Neural cell (in vitro differentiated cells): ENCODE measurements at regions not wholly inside any gene's neighbourhood (a gene's known extent, or its start where the extent isn't known, plus 50 kb on each side); places are given as distances from the start of the nearest gene placed in this dataset.

Source experiments
- H2AFZ ChIP-seq: fragments of 200-600, 300-800 bp; sonication (generic), shearing (Covaris generic); 2 replicates; pipeline ENCODE4 v1.6.0; 2014; ENCODE audit warnings: low read depth, mild to moderate bottlenecking, antibody characterized with exemption, low read length, moderate library complexity
- H3F3A ChIP-seq: fragments of 200-600 bp; shearing (Covaris generic); 2 replicates; pipeline ENCODE4 v1.6.1; 2016; ENCODE audit warnings: mild to moderate bottlenecking, moderate library complexity, mixed read lengths, antibody characterized with exemption, low read length; ENCODE audit not compliant: insufficient read depth, poor library complexity, severe bottlenecking
- H3K27ac ChIP-seq: fragments of 200-600, 300-800 bp; sonication (generic), shearing (Covaris generic); 2 replicates; pipeline ENCODE4 v1.5.1; 2014; ENCODE audit warnings: mild to moderate bottlenecking, low read length, moderate library complexity
- H3K27me3 ChIP-seq: fragments of 300-800, 200-600 bp; sonication (generic), shearing (Covaris generic); 2 replicates; pipeline ENCODE4 v1.6.0; 2014; ENCODE audit warnings: mild to moderate bottlenecking, low read depth, low read length, moderate library complexity; ENCODE audit not compliant: insufficient read depth
- H3K36me3 ChIP-seq: fragments of 300-800, 200-600 bp; sonication (generic), shearing (Covaris generic); 2 replicates; pipeline ENCODE4 v1.5.1; 2014; ENCODE audit warnings: mild to moderate bottlenecking, antibody characterized with exemption, low read length, moderate library complexity; ENCODE audit not compliant: insufficient read depth
- H3K4me2 ChIP-seq: fragments of 300-800, 200-600 bp; sonication (generic), shearing (Covaris generic); 2 replicates; pipeline ENCODE4 v1.6.0; 2014; ENCODE audit warnings: mild to moderate bottlenecking, low read length
- H3K4me3 ChIP-seq: fragments of 300-800, 200-600 bp; sonication (generic), shearing (Covaris generic); 2 replicates; pipeline ENCODE4 v1.5.1; 2014; ENCODE audit warnings: mild to moderate bottlenecking, low read length, moderate library complexity
- H3K79me2 ChIP-seq: fragments of 200-600 bp; shearing (Covaris generic); replicated peaks from 2 replicates; pipeline ENCODE4 v1.6.0; 2014; ENCODE audit warnings: mild to moderate bottlenecking, low read length, moderate library complexity; ENCODE audit not compliant: insufficient read depth
- H3K9ac ChIP-seq: fragments of 300-800, 200-600 bp; sonication (generic), shearing (Covaris generic); 2 replicates; pipeline ENCODE4 v1.6.1; 2016; ENCODE audit warnings: mild to moderate bottlenecking, low read length, mixed read lengths
- H3K9me2 ChIP-seq: fragments of 200-600 bp; shearing (Covaris generic); 2 replicates; pipeline ENCODE4 v1.6.1; 2016; ENCODE audit warnings: mild to moderate bottlenecking, low read length, mixed read lengths; ENCODE audit not compliant: insufficient read depth
- H3K9me3 ChIP-seq: fragments of 200-600, 300-800 bp; sonication (generic), shearing (Covaris generic); 2 replicates; pipeline ENCODE4 v1.6.1; 2016; ENCODE audit warnings: mild to moderate bottlenecking, mixed run types, low read length, moderate library complexity, mixed read lengths
- H4K20me1 ChIP-seq: fragments of 200-600 bp; shearing (Covaris generic); 2 replicates; pipeline ENCODE4 v1.6.1; 2016; ENCODE audit warnings: mild to moderate bottlenecking, mixed run types; ENCODE audit not compliant: insufficient read depth
- CTCF ChIP-seq: fragments of 450-650 bp; IDR thresholded peaks from 2 replicates; pipeline ENCODE4 v1.5.1; 2014; ENCODE audit warnings: antibody characterized with exemption, mild to moderate bottlenecking, moderate library complexity; ENCODE audit not compliant: poor library complexity, severe bottlenecking
- EP300 ChIP-seq: fragments of 450-650 bp; conservative IDR thresholded peaks from 2 replicates; pipeline ENCODE4 v1.6.1; 2014; ENCODE audit warnings: antibody characterized with exemption, mild to moderate bottlenecking, moderate library complexity; ENCODE audit not compliant: poor library complexity, severe bottlenecking
- EZH2 ChIP-seq: fragments of 200-600, 300-800 bp; shearing (Covaris generic), sonication (generic); IDR thresholded peaks from 2 replicates; pipeline ENCODE4 v1.6.1; 2014; ENCODE audit warnings: antibody characterized with exemption, low read length, borderline replicate concordance, mild to moderate bottlenecking; ENCODE audit not compliant: insufficient read depth, poor library complexity, severe bottlenecking
- MXI1 ChIP-seq: fragments of 450-650 bp; conservative IDR thresholded peaks from 2 replicates; pipeline ENCODE4 v1.6.1; 2014; ENCODE audit warnings: antibody characterized with exemption, mild to moderate bottlenecking; ENCODE audit not compliant: poor library complexity, severe bottlenecking
- POLR2AphosphoS5 ChIP-seq: IDR thresholded peaks from 2 replicates; pipeline ENCODE4 v1.6.1; 2012
- RAD21 ChIP-seq: fragments of 450-650 bp; conservative IDR thresholded peaks from 2 replicates; pipeline ENCODE4 v1.6.1; 2014; ENCODE audit warnings: antibody characterized with exemption, mild to moderate bottlenecking, moderate library complexity
- REST ChIP-seq: IDR thresholded peaks from 2 replicates; pipeline ENCODE4 v1.6.1; 2012; ENCODE audit warnings: borderline replicate concordance
- SMC3 ChIP-seq: fragments of 450-650 bp; conservative IDR thresholded peaks from 2 replicates; pipeline ENCODE4 v1.6.1; 2014; ENCODE audit warnings: antibody characterized with exemption, mild to moderate bottlenecking, moderate library complexity; ENCODE audit not compliant: poor library complexity
- TAF1 ChIP-seq: IDR thresholded peaks from 2 replicates; pipeline ENCODE4 v1.6.1; 2012; ENCODE audit warnings: low read depth

GRCh38 chr6:40774932-40775331 lies 187.8 kb upstream of the LRFN2 start:
- H3K4me2 ChIP-seq = no peak overlapping the region
- H3F3A ChIP-seq = no peaks in the 10 kb centered on the region
- no peak overlapping the region for H3K4me3 ChIP-seq
- H3K36me3 ChIP-seq = no peaks in the 10 kb centered on the region
- H2AFZ ChIP-seq = no peak overlapping the region
- H3K27ac ChIP-seq = no peak overlapping the region
- no peak overlapping the region for H3K9ac ChIP-seq
- no peaks in the 10 kb centered on the region for H4K20me1 ChIP-seq
- no peak for TF ChIP-seq RAD21
- no peak for TF ChIP-seq EZH2
- TF ChIP-seq MXI1 = no peak
- TF ChIP-seq REST = no peak
- TF ChIP-seq CTCF = no peak
- no peak for TF ChIP-seq EP300
- TF ChIP-seq POLR2AphosphoS5 = no peak
- no peak for TF ChIP-seq TAF1
- TF ChIP-seq SMC3 = no peak
- H3K79me2 ChIP-seq = no peaks in the 10 kb centered on the region
- no peaks in the 10 kb centered on the region for H3K9me2 ChIP-seq
- no peaks in the 10 kb centered on the region for H3K9me3 ChIP-seq
- H3K27me3 ChIP-seq = no peaks in the 10 kb centered on the region

- H3K27ac ChIP-seq = no peak overlapping the region
- H3K9me3 ChIP-seq = no peaks in the 10 kb centered on the region
- H3K4me2 ChIP-seq = no peak overlapping the region
- H3K4me3 ChIP-seq = no peak overlapping the region
- H3K36me3 ChIP-seq = no peaks in the 10 kb centered on the region
- H3K27me3 ChIP-seq = no peaks in the 10 kb centered on the region
- no peaks in the 10 kb centered on the region for H4K20me1 ChIP-seq
- H3K9ac ChIP-seq = no peak overlapping the region
- no peak for TF ChIP-seq CTCF
- TF ChIP-seq TAF1 = no peak
- no peak for TF ChIP-seq RAD21
- TF ChIP-seq MXI1 = no peak
- no peak for TF ChIP-seq EZH2
- no peak for TF ChIP-seq POLR2AphosphoS5
- no peak for TF ChIP-seq REST
- no peak for TF ChIP-seq EP300
- no peaks in the 10 kb centered on the region for H3F3A ChIP-seq
- no peak overlapping the region for H2AFZ ChIP-seq
- H3K9me2 ChIP-seq = no peaks in the 10 kb centered on the region
- no peaks in the 10 kb centered on the region for H3K79me2 ChIP-seq
Measured at GRCh38 chr6:40770794-40771193, 183.6 kb upstream of the LRFN2 start.
